Thyroid gland (tissue), 4 donors: ENCODE measurements at regions not wholly inside any gene's neighbourhood (a gene's known extent, or its start where the extent isn't known, plus 50 kb on each side); places are given as distances from the start of the nearest gene placed in this dataset.
"Not testable (repeated sequence)": the region's sequence is repeated elsewhere in the genome, so short reads cannot be mapped to it uniquely, and the experiment has no call there.

ENCODE experiments used
- DNase-seq, 2 donors: peaks; one replicate each; pipeline ENCODE4 v3.0.0-alpha.2; 2019
- H3K27ac ChIP-seq, 3 donors: fragments of 200-600 bp; sonication (generic); 1 replicate in 2 of 3; 2 replicates in 1 of 3; pipeline ENCODE4 v1.5.1; 2016 to 2019; ENCODE audit warnings: mild to moderate bottlenecking in 1 of 3, moderate library complexity in 1 of 3
- H3K27me3 ChIP-seq: fragments of 200-600 bp; sonication (generic); one replicate; pipeline ENCODE4 v1.5.1; 2019
- H3K36me3 ChIP-seq, 2 donors: fragments of 200-600 bp; sonication (generic); one replicate each; pipeline ENCODE4 v1.5.1; 2016 to 2019
- H3K4me1 ChIP-seq, 2 donors: fragments of 200-600 bp; sonication (generic); one replicate each; pipeline ENCODE4 v1.5.1; 2017 to 2019
- H3K4me3 ChIP-seq, 3 donors: fragments of 200-600 bp; sonication (generic); replicated peaks in 1 of 3; 1 replicate in 2 of 3; 2 replicates in 1 of 3; pipeline ENCODE4 v1.5.1; 2016; ENCODE audit warnings: mild to moderate bottlenecking in 1 of 3
- H3K9me3 ChIP-seq: fragments of 200-600 bp; sonication (generic); one replicate; pipeline ENCODE4 v1.5.1; 2017
- CTCF ChIP-seq, 6 experiments: fragments of 200-600 bp in 3 of 6; fragments of 450-650 bp in 3 of 6; sonication (generic) in 3 of 6; IDR thresholded peaks; one replicate each; pipeline ENCODE4 v1.5.1; 2016 to 2019; ENCODE audit warnings: antibody characterized with exemption in 6 of 6, mild to moderate bottlenecking in 2 of 6, inconsistent platforms in 1 of 6, moderate library complexity in 1 of 6
- POLR2A ChIP-seq, 2 donors: fragments of 450-650 bp; IDR thresholded peaks; one replicate each; pipeline ENCODE4 v1.6.1; 2017; ENCODE audit warnings: antibody characterized with exemption in 2 of 2, mild to moderate bottlenecking in 2 of 2, moderate library complexity in 1 of 2
- whole genome bisulfite sequencing, 2 donors: methylation state at CpG; one replicate each; pipeline ENCODE4 v1.1.5; 2017; 5-methylcytosine and 5-hydroxymethylcytosine counted together
- intact Hi-C: fragments of 100-400 bp; cut with DNase I; formaldehyde crosslinking; loops from one replicate; pipeline ENCODE4 v1.15.1; 2023

GRCh38 chr4:128633067-128633466 is 176.4 kb upstream of the JADE1 start:
- Histone ChIP-seq H3K27ac (no peak overlapping the region), H3K9me3 (no peaks in the 10 kb centered on the region), H3K4me3 (no peak overlapping the region), H3K4me1 (peaks cover 27% of the 10 kb centered on the region in 2 donors), H3K27me3 (no peaks in the 10 kb centered on the region), H3K36me3 (no peaks in the 10 kb centered on the region)
- TF ChIP-seq CTCF (IDR thresholded peaks at IDR 0.05) (no peak), POLR2A (IDR thresholded peaks at IDR 0.05) (no peak)
- 92 to 98% methylated on average over 1 of the region's 1 CpG for WGBS, 2 donors
- intact Hi-C loops = no loop called here
- no peak for DNase-seq

DNA sequence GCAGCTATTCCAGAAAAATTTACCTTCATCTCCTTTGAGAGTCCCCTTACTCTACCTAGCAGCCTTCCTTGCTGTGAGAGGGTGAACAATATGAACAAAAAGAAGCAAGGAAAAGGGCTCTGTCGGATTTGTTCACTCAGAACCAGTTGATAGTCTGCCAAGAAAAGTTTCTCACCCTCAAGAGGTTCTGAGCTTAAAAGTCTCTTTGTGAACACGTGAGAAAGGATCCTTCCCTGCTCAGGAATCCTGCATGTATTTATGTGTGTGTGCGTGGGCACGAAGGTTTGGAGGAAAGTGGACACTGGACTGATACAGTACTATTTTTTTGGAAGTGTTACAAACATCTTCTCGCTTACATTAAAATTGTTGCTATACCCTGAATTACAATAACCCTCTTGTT is 178.6 kb upstream of the JADE1 start:
- 33 to 34% methylated on average over 5 of the region's 5 CpGs for WGBS, 2 donors
- intact Hi-C loops = no loop called here
- Histone ChIP-seq H3K27ac (peak overlapping the region; percentile 49 to 75 (median 73)), H3K36me3 (no peaks in the 10 kb centered on the region), H3K9me3 (no peaks in the 10 kb centered on the region), H3K4me1 (peaks cover 21 to 24% of the 10 kb centered on the region in 2 donors), H3K4me3 (no peak overlapping the region), H3K27me3 (no peaks in the 10 kb centered on the region)
- DNase-seq = peak; percentile 65
- no peak for TF ChIP-seq CTCF (IDR thresholded peaks at IDR 0.05)
- TF ChIP-seq POLR2A (IDR thresholded peaks at IDR 0.05) = peak in 1 of 2 donors; percentile 34

- no peak for DNase-seq
- Histone ChIP-seq H3K4me1 (no peaks in the 10 kb centered on the region), H3K36me3 (no peaks in the 10 kb centered on the region), H3K27me3 (no peaks in the 10 kb centered on the region), H3K27ac (no peak overlapping the region), H3K4me3 (no peak overlapping the region), H3K9me3 (no peaks in the 10 kb centered on the region)
- 90 to 92% methylated on average over 4 of the region's 4 CpGs for WGBS, 2 donors
- no peak for TF ChIP-seq CTCF (IDR thresholded peaks at IDR 0.05)
- no peak for TF ChIP-seq POLR2A (IDR thresholded peaks at IDR 0.05)
- intact Hi-C loops = no loop called here
Observed at GRCh38 chr4:128623508-128624215, 185.8 kb upstream of the JADE1 start.

DNA sequence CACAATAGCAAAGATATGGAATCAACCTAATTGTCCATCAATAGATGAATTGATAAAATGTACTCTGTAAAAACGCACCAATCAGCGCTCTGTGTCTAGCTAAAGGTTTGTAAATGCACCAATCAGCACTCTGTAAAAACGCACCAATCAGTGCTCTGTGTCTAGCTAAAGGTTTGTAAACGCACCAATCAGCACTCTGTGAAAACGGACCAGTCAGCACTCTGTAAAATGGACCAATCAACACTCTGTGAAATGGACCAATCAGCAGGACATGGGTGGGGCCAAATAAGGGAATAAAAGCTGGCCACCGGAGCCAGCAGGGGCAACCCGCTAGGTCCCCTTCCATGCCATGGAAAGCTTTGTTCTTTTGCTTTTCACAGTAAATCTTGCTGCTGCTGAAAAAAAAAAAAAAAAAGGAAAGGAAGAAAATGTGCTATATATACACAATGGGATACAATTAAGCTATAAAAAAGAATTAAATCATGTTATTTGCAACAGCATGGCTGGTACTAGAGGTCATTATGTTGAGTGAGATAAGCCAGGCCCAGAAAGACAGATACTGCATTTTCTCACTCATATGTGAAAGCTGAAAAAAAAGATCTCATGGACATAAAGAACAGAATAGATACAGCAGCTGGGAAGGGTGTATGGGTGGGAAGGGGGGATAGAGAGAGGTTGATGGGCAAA is 189.1 kb upstream of the JADE1 start:
- H3K27me3 ChIP-seq, H3K9me3 ChIP-seq, H3K4me1 ChIP-seq, DNase-seq, H3K4me3 ChIP-seq, H3K36me3 ChIP-seq, H3K27ac ChIP-seq, intact Hi-C loops: not testable (repeated sequence)
- WGBS, 2 donors = 78 to 79% methylated on average over 7 of the region's 7 CpGs

DNA sequence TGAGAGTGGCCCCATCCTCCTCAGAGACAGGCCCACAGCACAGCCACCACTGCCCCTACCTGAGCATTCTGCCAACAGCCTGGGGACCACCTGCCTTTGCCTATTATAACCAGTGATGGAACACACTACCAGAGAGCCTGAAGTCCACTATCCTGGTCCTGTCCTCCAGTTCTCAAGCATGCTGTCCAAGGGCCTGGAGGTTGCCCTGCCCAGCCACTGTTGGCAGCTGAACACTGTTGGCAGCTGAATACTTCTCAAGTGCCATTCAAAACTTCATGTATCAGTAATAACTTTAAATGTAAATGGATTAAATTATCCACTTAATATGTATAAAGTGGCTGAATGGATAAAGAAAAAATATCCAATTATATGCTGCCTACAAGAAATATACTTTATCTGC is 194.3 kb upstream of the JADE1 start:
- Histone ChIP-seq H3K4me3 (no peak overlapping the region), H3K27ac (no peak overlapping the region), H3K27me3 (no peaks in the 10 kb centered on the region), H3K36me3 (no peaks in the 10 kb centered on the region), H3K4me1 (no peaks in the 10 kb centered on the region), H3K9me3 (no peaks in the 10 kb centered on the region)
- TF ChIP-seq CTCF (IDR thresholded peaks at IDR 0.05) (no peak), POLR2A (IDR thresholded peaks at IDR 0.05) (no peak)
- intact Hi-C loops = no loop called here
- DNase-seq = peak; percentile 61 to 68
